H9 (cell line): ENCODE measurements at regions not wholly inside any gene's neighbourhood (a gene's known extent, or its start where the extent isn't known, plus 50 kb on each side); places are given as distances from the start of the nearest gene placed in this dataset.

ENCODE experiments used
- DNase-seq: peaks from one replicate; pipeline ENCODE4 v3.0.0-alpha.2; 2017
- H2AFZ ChIP-seq: one replicate; pipeline ENCODE4 v1.6.1; 2013; ENCODE audit warnings: mild to moderate bottlenecking, low read length, control low read depth, moderate library complexity
- H2AK5ac ChIP-seq: 2 replicates; pipeline ENCODE4 v1.6.1; 2013; ENCODE audit warnings: low read length, control low read depth, mixed read lengths; ENCODE audit not compliant: insufficient read length
- H2BK120ac ChIP-seq: one replicate; pipeline ENCODE4 v1.6.1; 2013; ENCODE audit warnings: low read depth, mild to moderate bottlenecking, low read length, control low read depth, inconsistent platforms; ENCODE audit not compliant: poor library complexity, severe bottlenecking
- H2BK12ac ChIP-seq: 2 replicates; pipeline ENCODE4 v1.6.1; 2013; ENCODE audit warnings: low read length, control low read depth, mixed read lengths, low read depth; ENCODE audit not compliant: insufficient read length
- H2BK15ac ChIP-seq: 2 replicates; pipeline ENCODE4 v1.6.1; 2013; ENCODE audit warnings: low read depth, low read length, control low read depth
- H2BK20ac ChIP-seq: one replicate; pipeline ENCODE4 v1.6.1; 2013; ENCODE audit warnings: low read depth, mild to moderate bottlenecking, low read length, control low read depth, inconsistent platforms; ENCODE audit not compliant: poor library complexity, severe bottlenecking
- H2BK5ac ChIP-seq: 2 replicates; pipeline ENCODE4 v1.6.1; 2013; ENCODE audit warnings: low read length, control low read depth, mixed read lengths; ENCODE audit not compliant: insufficient read length
- H3K14ac ChIP-seq: 2 replicates; pipeline ENCODE4 v1.6.1; 2013; ENCODE audit warnings: low read length, control low read depth; ENCODE audit not compliant: insufficient read depth
- H3K18ac ChIP-seq: 2 replicates; pipeline ENCODE4 v1.6.1; 2013; ENCODE audit warnings: low read depth, mild to moderate bottlenecking, mixed read lengths, low read length, control low read depth; ENCODE audit not compliant: insufficient read length
- H3K23ac ChIP-seq: 2 replicates; pipeline ENCODE4 v1.6.1; 2013; ENCODE audit warnings: low read length, control low read depth, mixed read lengths, low read depth; ENCODE audit not compliant: insufficient read length
- H3K23me2 ChIP-seq: 2 replicates; pipeline ENCODE4 v1.6.1; 2013; ENCODE audit warnings: low read depth, mild to moderate bottlenecking, mixed read lengths, low read length, control low read depth; ENCODE audit not compliant: insufficient read length, poor library complexity, severe bottlenecking
- H3K27ac ChIP-seq: 2 replicates; pipeline ENCODE4 v1.5.1; 2013; ENCODE audit warnings: low read length, control low read depth, mixed read lengths, low read depth; ENCODE audit not compliant: insufficient read length
- H3K27me3 ChIP-seq: 2 replicates; pipeline ENCODE4 v1.6.1; 2013; ENCODE audit warnings: low read length, control low read depth, inconsistent platforms; ENCODE audit not compliant: insufficient read depth
- H3K4ac ChIP-seq: 2 replicates; pipeline ENCODE4 v1.6.1; 2013; ENCODE audit warnings: low read depth, mild to moderate bottlenecking, control low read depth, inconsistent platforms, low read length, moderate library complexity
- H3K4me1 ChIP-seq: 2 replicates; pipeline ENCODE4 v1.6.1; 2013; ENCODE audit warnings: low read length, control low read depth, inconsistent platforms; ENCODE audit not compliant: insufficient read depth
- H3K4me2 ChIP-seq: 2 replicates; pipeline ENCODE4 v1.6.1; 2013; ENCODE audit warnings: low read length, control low read depth, mixed read lengths; ENCODE audit not compliant: insufficient read length, insufficient read depth
- H3K56ac ChIP-seq: 2 replicates; pipeline ENCODE4 v1.6.1; 2013; ENCODE audit warnings: low read depth, mild to moderate bottlenecking, mixed read lengths, low read length, control low read depth; ENCODE audit not compliant: insufficient read length
- H3K79me1 ChIP-seq: 2 replicates; pipeline ENCODE4 v1.6.1; 2013; ENCODE audit warnings: low read depth, mild to moderate bottlenecking, moderate library complexity, low read length, control low read depth, inconsistent platforms; ENCODE audit not compliant: insufficient read depth, poor library complexity, severe bottlenecking
- H3K79me2 ChIP-seq: 2 replicates; pipeline ENCODE4 v1.6.1; 2013; ENCODE audit warnings: low read length, control low read depth, inconsistent platforms; ENCODE audit not compliant: insufficient read depth
- H3K9ac ChIP-seq: 2 replicates; pipeline ENCODE4 v1.6.1; 2013; ENCODE audit warnings: low read length, control low read depth, mixed read lengths; ENCODE audit not compliant: insufficient read length; ENCODE audit errors: extremely low read depth
- H3K9me3 ChIP-seq: one replicate; pipeline ENCODE4 v1.6.1; 2013; ENCODE audit warnings: low read depth, low read length, inconsistent platforms; ENCODE audit not compliant: control insufficient read depth
- H3T11ph ChIP-seq: one replicate; pipeline ENCODE4 v1.6.1; 2013; ENCODE audit warnings: mild to moderate bottlenecking, low read length, control low read depth, inconsistent platforms
- H4K20me1 ChIP-seq: one replicate; pipeline ENCODE4 v1.6.1; 2013; ENCODE audit not compliant: control insufficient read depth, insufficient read length, insufficient read depth
- H4K5ac ChIP-seq: 2 replicates; pipeline ENCODE4 v1.6.1; 2013; ENCODE audit warnings: low read depth, mild to moderate bottlenecking, mixed read lengths, low read length, control low read depth; ENCODE audit not compliant: insufficient read length
- H4K8ac ChIP-seq: replicated peaks from 2 replicates; pipeline ENCODE4 v1.6.1; 2013; ENCODE audit warnings: low read length, control low read depth, mixed read lengths, low read depth; ENCODE audit not compliant: insufficient read length
- H4K91ac ChIP-seq: 2 replicates; pipeline ENCODE4 v1.6.1; 2013; ENCODE audit warnings: low read depth, mild to moderate bottlenecking, moderate library complexity, mixed read lengths, low read length, control low read depth; ENCODE audit not compliant: insufficient read length
- H3K27ac Mint-ChIP-seq, 3 experiments: 2 replicates in 2 of 3; 3 replicates in 1 of 3; pipeline ENCODE4 v1.8.0; 2020 to 2021; ENCODE audit warnings: mixed read lengths in 3 of 3, mild to moderate bottlenecking in 1 of 3, moderate library complexity in 1 of 3
- H3K27me3 Mint-ChIP-seq: 2 replicates; pipeline ENCODE4 v1.8.0; 2021; ENCODE audit warnings: low read depth, mild to moderate bottlenecking, moderate library complexity, mixed read lengths
- H3K36me3 Mint-ChIP-seq, 3 experiments: 2 replicates in 2 of 3; 3 replicates in 1 of 3; pipeline ENCODE4 v1.8.0; 2020 to 2021; ENCODE audit warnings: low read depth in 3 of 3, mixed read lengths in 3 of 3; ENCODE audit not compliant: insufficient read depth in 1 of 3
- H3K4me1 Mint-ChIP-seq, 2 experiments: 2 replicates each; pipeline ENCODE4 v1.8.0; 2020; ENCODE audit warnings: mixed read lengths in 2 of 2
- H3K4me3 Mint-ChIP-seq, 2 experiments: 2 replicates in 1 of 2; 3 replicates in 1 of 2; pipeline ENCODE4 v1.8.0; 2020 to 2021; ENCODE audit warnings: mild to moderate bottlenecking in 2 of 2, mixed read lengths in 2 of 2, moderate library complexity in 1 of 2
- H3K9me3 Mint-ChIP-seq, 2 experiments: 2 replicates in 1 of 2; 3 replicates in 1 of 2; pipeline ENCODE4 v1.8.0; 2020; ENCODE audit warnings: mild to moderate bottlenecking in 2 of 2, mixed read lengths in 2 of 2, moderate library complexity in 1 of 2
- WGBS: extraction: QIAGEN DNeasy Blood & Tissue Kit; methylation state at CpG from one replicate; pipeline ENCODE4 v1.1.7; 2013; ENCODE audit warnings: missing lambda C conversion rate, low lambda C conversion rate, mixed read lengths; ENCODE audit not compliant: insufficient read length; ENCODE audit errors: extremely low coverage; 5-methylcytosine and 5-hydroxymethylcytosine counted together
- TF ChIP-seq, protein P1 (sequence below): fragments of 200-600 bp; sonication (generic); conservative IDR thresholded peaks from 3 replicates; pipeline ENCODE4 v1.8.0; 2021; ENCODE audit warnings: antibody characterized with exemption, mild to moderate bottlenecking

GRCh38 chr4:179151770-179152169, 1709.5 kb upstream of the AGA start:
- H4K5ac ChIP-seq = no peak overlapping the region
- H3K79me1 ChIP-seq = no peaks in the 10 kb centered on the region
- H3K4me1 ChIP-seq = peaks cover 3% of the 10 kb centered on the region
- no peaks in the 10 kb centered on the region for H3K23me2 ChIP-seq
- H2BK20ac ChIP-seq = no peak overlapping the region
- no peak overlapping the region for H3K9ac ChIP-seq
- no peak overlapping the region for H4K91ac ChIP-seq
- H3K14ac ChIP-seq = no peak overlapping the region
- H3K4ac ChIP-seq = no peak overlapping the region
- no peak overlapping the region for H3K18ac ChIP-seq
- TF ChIP-seq, protein P1, sequence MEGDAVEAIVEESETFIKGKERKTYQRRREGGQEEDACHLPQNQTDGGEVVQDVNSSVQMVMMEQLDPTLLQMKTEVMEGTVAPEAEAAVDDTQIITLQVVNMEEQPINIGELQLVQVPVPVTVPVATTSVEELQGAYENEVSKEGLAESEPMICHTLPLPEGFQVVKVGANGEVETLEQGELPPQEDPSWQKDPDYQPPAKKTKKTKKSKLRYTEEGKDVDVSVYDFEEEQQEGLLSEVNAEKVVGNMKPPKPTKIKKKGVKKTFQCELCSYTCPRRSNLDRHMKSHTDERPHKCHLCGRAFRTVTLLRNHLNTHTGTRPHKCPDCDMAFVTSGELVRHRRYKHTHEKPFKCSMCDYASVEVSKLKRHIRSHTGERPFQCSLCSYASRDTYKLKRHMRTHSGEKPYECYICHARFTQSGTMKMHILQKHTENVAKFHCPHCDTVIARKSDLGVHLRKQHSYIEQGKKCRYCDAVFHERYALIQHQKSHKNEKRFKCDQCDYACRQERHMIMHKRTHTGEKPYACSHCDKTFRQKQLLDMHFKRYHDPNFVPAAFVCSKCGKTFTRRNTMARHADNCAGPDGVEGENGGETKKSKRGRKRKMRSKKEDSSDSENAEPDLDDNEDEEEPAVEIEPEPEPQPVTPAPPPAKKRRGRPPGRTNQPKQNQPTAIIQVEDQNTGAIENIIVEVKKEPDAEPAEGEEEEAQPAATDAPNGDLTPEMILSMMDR = no peak
- H4K8ac ChIP-seq = no peak overlapping the region
- Mint-ChIP-seq H3K27me3 (no peaks in the 10 kb centered on the region), H3K4me3 (no peak overlapping the region), H3K27ac (no peak overlapping the region; a peak in 1 of 7 replicates), H3K4me1 (peaks cover 7% of the 10 kb centered on the region in 2 experiments), H3K9me3 (no peaks in the 10 kb centered on the region), H3K36me3 (no peaks in the 10 kb centered on the region)
- DNase-seq = no peak
- no peaks in the 10 kb centered on the region for H3K79me2 ChIP-seq
- H3K9me3 ChIP-seq = no peaks in the 10 kb centered on the region
- H2BK12ac ChIP-seq = no peak overlapping the region
- H2BK15ac ChIP-seq = no peak overlapping the region
- H3K27me3 ChIP-seq = no peaks in the 10 kb centered on the region
- H3K56ac ChIP-seq = no peak overlapping the region
- no peak overlapping the region for H2AFZ ChIP-seq
- no peak overlapping the region for H3K23ac ChIP-seq
- no peak overlapping the region for H2BK5ac ChIP-seq
- no peak overlapping the region for H3T11ph ChIP-seq
- H4K20me1 ChIP-seq = no peaks in the 10 kb centered on the region
- no peak overlapping the region for H2AK5ac ChIP-seq
- no peak overlapping the region for H2BK120ac ChIP-seq
- WGBS = no CpG with 5 or more reads among the region's 6 CpGs
- no peak overlapping the region for H3K4me2 ChIP-seq
- H3K27ac ChIP-seq = no peak overlapping the region
